ENCODE measurements at regions not wholly inside any gene's neighbourhood (a gene's known extent, or its start where the extent isn't known, plus 50 kb on each side); places are given as distances from the start of the nearest gene placed in this dataset.

GRCh38 chr7:54915870-54916598 is 102.8 kb upstream of the EGFR start:
- Mint-ChIP-seq H3K27me3 (ENCODE audit: low read depth) (no peaks in the 10 kb centered on the region), H3K27ac (ENCODE audit: unreplicated experiment) (no peak overlapping the region), H3K4me3 (ENCODE audit: unreplicated experiment) (no peak overlapping the region), H3K9me3 (ENCODE audit: low read depth) (no peaks in the 10 kb centered on the region), H3K36me3 (ENCODE audit: low read depth) (no peaks in the 10 kb centered on the region), H3K4me1 (ENCODE audit: low read depth) (peaks cover 8% of the 10 kb centered on the region)
- TF ChIP-seq CTCF (IDR thresholded peaks at IDR 0.05) = no peak
- no peak for DNase-seq (ENCODE audit: low spot score)

GRCh38 chr7:54917613-54918391 is 101.0 kb upstream of the EGFR start:
- no peaks in the 10 kb centered on the region for H3K9me3 Mint-ChIP-seq (ENCODE audit: low read depth)
- H3K36me3 Mint-ChIP-seq (ENCODE audit: low read depth) = no peaks in the 10 kb centered on the region
- H3K4me3 Mint-ChIP-seq (ENCODE audit: unreplicated experiment) = no peak overlapping the region
- H3K27ac Mint-ChIP-seq (ENCODE audit: unreplicated experiment) = no peak overlapping the region
- H3K4me1 Mint-ChIP-seq (ENCODE audit: low read depth) = peaks cover 12% of the 10 kb centered on the region
- DNase-seq (ENCODE audit: low spot score) = no peak
- TF ChIP-seq CTCF (IDR thresholded peaks at IDR 0.05) = no peak
- H3K27me3 Mint-ChIP-seq (ENCODE audit: low read depth) = no peaks in the 10 kb centered on the region

GRCh38 chr7:54921116-54921515 is 97.7 kb upstream of the EGFR start:
- peaks cover 12% of the 10 kb centered on the region for H3K4me1 Mint-ChIP-seq (ENCODE audit: low read depth)
- no peak for DNase-seq (ENCODE audit: low spot score)

GRCh38 chr7:54931532-54931931 is 87.3 kb upstream of the EGFR start:
- Mint-ChIP-seq H3K9me3 (ENCODE audit: low read depth) (peaks cover 21% of the 10 kb centered on the region), H3K36me3 (ENCODE audit: low read depth) (no peaks in the 10 kb centered on the region), H3K27me3 (ENCODE audit: low read depth) (no peaks in the 10 kb centered on the region), H3K27ac (ENCODE audit: unreplicated experiment) (no peak overlapping the region), H3K4me1 (ENCODE audit: low read depth) (peaks cover 13% of the 10 kb centered on the region), H3K4me3 (ENCODE audit: unreplicated experiment) (no peak overlapping the region)
- no peak for TF ChIP-seq CTCF (IDR thresholded peaks at IDR 0.05)
- no peak for DNase-seq (ENCODE audit: low spot score)

More at GRCh38 chr7:54921116-54921515, 97.7 kb upstream of the EGFR start:
- Mint-ChIP-seq H3K27ac (ENCODE audit: unreplicated experiment) (no peak overlapping the region), H3K36me3 (ENCODE audit: low read depth) (peaks cover 5% of the 10 kb centered on the region), H3K4me3 (ENCODE audit: unreplicated experiment) (no peak overlapping the region), H3K9me3 (ENCODE audit: low read depth) (peaks cover 10% of the 10 kb centered on the region), H3K27me3 (ENCODE audit: low read depth) (no peaks in the 10 kb centered on the region)
- no peak for TF ChIP-seq CTCF (IDR thresholded peaks at IDR 0.05)

- Mint-ChIP-seq H3K36me3 (ENCODE audit: low read depth) (no peaks in the 10 kb centered on the region), H3K27me3 (ENCODE audit: low read depth) (no peaks in the 10 kb centered on the region), H3K4me3 (ENCODE audit: unreplicated experiment) (peak overlapping the region; percentile 84), H3K4me1 (ENCODE audit: low read depth) (peaks cover 13% of the 10 kb centered on the region), H3K27ac (ENCODE audit: unreplicated experiment) (peak overlapping the region; percentile 74), H3K9me3 (ENCODE audit: low read depth) (peaks cover 21% of the 10 kb centered on the region)
- no peak for TF ChIP-seq CTCF (IDR thresholded peaks at IDR 0.05)
- DNase-seq (ENCODE audit: low spot score) = no peak
Observed at GRCh38 chr7:54932818-54933543, 85.8 kb upstream of the EGFR start.
